HG02884 (cell line): ENCODE measurements at regions not wholly inside any gene's neighbourhood (a gene's known extent, or its start where the extent isn't known, plus 50 kb on each side); places are given as distances from the start of the nearest gene placed in this dataset.

Source experiments
- ATAC-seq: cut with Tn5 transposase; IDR thresholded peaks from one replicate; pipeline ENCODE4 v1.9.1; 2021; ENCODE audit warnings: mild to moderate bottlenecking, moderate library complexity; ENCODE audit not compliant: unreplicated experiment

DNA sequence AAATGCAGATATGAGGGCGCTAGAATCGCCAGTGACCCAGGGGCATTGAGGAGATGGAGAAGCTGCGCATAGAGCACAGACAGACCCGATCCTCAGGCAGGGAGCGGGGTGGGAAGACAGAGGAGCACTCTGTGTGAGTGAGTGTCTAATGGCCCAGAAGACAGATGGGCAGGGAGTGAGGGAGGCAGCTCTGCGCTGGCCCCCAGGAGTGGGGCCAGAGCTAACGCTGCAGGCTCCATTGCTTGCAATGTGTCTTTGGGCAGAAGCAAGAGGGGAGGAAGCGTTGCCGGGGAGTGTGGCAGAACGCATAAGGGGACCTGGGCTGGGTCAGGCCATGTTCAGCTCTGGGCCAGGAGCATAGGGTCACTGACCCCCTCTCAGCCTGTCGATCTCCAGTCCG lies 207.0 kb downstream of the TBXT start:
- no peak for ATAC-seq

DNA sequence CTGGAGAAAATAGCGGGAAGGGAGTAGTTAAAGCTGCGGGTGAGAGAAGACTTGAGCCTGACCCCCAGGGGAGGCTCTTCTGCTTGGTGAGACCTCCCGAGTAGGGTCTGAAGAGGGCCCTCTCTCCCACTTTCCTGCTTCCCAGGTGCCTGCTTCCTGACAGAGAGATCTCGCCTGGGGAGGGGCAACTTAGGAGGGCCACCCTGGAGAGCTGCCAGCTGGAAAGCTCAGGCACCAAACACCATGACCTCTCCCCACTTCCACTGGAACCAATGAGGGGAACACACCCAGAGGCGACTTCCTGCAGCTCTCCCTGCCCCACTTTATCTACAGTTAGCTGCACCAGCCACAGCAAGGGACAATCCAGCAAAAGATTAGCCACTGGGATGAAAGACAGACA lies 208.0 kb downstream of the TBXT start:
- ATAC-seq = no peak

DNA sequence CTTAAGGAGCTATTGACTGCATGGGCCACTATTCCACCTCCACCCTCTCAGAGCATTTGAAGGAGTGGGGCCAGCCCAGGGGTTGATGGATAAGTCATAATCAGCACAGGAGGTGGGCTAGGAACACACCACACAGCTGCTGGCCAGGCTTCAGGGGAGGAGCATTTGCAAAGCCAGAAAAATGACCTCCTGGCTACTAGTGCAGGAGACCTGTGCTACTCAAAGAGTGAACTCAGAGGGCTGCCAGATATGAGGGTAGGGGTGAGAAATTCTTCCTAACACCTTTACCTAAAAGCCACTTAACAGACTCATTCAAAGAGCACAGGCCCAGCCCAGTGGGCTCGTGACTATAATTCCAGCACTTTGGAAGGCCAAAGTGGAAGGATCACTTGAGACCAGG lies 210.8 kb downstream of the TBXT start:
- ATAC-seq = no peak

DNA sequence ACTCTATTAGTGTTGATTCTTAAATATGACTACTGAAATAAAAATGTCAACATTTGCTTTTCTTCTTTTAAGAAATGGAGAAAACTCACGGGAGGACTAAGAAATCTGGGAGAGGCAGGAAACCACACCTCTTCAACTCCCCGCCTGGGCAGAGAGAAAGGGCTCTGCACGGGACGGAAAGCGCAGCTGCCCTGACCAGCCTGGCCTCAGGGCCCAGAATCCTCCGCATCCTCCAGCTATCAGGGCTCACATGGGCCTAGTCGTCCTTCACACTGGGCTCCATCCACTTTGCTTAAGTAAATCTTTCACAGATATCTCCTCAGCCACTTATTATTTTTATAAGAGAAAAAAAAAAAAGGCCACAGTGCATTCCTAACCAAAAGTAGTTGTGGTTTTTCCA lies 215.1 kb downstream of the TBXT start:
- ATAC-seq = no peak

DNA sequence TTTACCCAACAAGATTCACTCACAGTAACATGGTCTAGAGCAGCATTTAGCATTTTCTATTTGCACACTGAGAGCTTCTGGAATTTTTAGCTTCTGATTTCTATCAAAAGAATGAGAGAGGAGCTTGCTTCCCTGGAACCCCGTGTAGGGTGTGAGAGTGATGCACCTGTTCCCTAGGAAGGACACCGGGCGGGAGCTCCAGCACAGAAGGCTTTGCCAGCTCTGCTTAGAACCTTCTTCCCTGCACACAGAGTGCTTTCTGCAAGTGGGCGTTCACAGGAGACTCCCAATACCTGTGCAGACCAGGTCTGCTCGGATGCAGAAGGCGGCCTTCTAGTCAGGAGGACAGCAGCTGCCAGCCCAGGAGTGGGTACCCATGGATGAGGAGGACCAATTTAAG lies 217.3 kb downstream of the TBXT start:
- no peak for ATAC-seq

DNA sequence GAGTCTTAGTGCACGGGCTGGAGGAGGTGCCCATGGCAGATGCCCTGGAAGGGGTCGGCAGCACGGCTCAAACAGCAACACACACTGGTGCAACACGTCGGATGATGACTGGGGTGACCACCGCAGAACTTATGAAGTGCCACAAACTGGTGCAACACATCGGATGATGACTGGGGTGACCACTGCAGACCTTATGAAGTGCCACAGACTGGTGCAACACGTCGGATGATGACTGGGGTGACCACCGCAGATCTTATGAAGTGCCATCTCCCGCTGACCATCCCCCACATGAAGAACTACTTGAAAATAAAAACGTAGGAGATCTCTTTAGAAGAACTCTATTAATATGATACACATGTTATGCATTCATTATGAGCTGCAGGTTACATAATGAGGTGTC lies 218.3 kb downstream of the TBXT start:
- no peak for ATAC-seq

DNA sequence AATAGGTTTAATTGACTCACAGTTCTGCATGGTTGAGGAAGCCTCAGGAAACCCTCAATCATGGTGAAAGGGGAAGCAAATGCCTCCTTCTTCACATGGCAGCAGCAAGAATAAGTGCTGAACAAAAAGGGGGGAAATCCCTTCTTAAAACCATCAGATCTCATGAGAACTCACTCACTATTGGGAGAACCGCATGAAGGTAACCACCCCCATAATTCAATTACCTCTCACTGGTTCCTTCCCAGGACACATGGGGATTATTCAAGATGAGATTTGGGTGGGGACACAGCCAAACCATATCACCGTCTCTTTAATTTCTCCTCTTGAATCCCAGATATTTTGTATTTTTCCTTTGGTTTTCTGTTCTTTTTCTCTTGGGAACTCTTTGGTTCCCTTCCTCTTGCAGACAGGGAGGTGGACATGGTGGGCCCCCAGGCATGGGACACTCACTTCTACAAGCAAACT lies 223.6 kb downstream of the TBXT start:
- ATAC-seq = no peak

DNA sequence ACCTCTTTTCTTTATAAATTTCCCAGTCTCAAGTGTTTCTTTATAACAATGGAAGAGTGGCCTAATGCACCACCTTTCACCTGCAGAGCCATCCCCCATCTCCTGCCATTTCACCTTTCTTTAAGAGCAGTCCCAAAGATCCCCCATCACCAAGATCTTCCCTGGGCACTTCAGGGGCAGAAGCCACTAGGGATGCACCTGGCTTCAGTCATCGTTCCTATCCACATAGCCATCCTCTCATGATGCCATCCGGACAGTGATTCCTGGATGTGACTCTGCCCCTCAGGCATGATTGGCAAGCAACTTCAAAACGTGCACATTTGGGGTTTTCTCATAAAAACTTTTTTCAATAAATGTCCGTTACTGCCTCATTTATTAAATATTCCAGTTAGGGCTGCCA lies 225.9 kb downstream of the TBXT start:
- no peak for ATAC-seq

DNA sequence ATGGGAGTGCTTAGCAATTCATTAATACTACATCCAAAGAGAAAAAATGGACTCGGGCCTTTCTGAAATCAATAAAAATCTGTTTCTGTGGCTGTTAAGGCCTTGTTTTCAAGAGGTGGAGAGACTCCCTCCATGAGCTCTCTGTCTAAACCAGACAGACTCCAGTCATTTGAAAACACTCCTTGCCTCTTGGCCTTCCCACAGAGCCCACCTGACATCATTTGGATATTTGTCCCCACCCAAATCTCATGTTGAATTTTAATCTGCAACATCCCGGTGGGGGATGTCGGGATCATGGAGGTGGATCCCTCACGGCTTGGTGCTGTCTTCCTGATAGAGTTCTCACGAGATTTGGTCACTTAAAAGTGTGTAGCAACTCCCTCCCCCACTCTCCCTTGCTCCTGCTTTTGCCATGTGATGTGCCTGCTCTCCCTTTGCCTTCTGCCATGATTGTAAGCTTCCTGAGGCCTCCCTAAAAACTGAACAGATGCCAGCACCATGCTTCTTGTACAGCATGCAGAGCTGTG lies 226.3 kb downstream of the TBXT start:
- no peak for ATAC-seq

DNA sequence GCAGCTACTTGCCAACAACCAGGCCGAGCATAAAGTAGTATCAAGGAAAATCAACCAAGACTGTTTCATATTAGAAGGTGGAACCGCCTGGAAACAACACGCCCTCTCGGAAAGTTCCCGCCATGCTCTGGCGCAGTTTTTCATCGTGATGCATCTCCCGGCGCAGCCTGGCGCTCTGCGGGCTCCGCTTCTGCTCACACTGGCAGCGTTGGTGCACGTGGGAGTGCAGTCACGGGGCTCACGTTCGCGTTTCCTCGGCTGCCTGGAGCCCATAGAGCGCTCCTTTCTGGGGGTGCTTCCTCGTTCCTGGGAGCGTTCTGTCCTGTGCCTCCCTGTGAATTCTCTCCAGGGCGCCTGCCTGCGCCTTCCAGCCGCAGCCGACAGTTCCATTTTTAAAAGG lies 227.3 kb downstream of the TBXT start:
- no peak for ATAC-seq

DNA sequence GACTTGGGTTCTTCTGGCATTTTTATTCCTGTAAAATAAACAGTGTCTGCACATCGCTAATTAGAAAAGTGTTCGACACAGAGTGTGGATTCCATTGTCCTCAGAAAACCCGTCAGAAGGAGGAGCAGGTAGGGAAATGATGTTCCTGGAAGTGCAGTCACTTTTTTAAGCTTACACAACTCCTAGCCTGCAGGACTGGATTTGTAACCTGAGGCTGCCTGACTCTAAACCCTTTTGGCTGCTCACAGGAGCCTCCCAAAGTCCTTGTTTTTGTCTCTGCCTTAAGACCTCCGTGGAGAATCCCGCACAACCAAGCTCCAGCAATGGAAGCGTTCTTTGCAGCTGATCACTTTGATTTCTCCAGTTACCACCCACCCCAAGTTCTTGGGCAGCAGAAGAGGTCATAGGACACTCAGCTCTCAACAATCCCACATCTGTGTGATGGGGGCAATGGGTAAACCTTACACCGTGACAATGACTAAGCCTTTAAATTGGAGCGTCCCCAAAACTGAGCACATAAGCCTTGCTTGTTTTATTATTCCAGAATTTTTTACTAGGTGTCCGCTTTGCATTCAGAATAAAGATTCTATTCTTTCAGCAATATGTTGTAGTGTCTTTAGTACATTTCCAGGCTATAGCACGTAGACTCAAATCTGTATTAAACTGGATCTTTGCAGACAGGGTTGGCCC lies 227.9 kb downstream of the TBXT start:
- no peak for ATAC-seq

DNA sequence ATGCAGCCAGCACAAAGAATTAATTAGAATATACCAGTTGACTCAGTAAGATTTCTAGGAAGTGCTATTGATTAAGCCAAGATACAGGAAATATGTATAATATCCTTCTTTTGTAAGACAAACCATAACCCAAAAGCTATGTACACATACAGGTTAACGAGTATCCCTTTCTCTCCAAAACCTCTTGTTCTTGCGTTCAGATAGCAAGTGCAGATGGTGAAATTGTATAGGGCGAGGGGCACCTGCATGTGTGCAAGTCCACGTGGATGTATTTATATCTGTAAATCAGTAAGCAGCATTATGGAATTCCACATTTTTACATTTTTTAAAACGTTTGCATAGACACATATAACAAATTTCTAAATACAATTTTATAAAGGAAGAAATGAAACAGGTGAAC lies 228.6 kb downstream of the TBXT start:
- ATAC-seq = no peak

DNA sequence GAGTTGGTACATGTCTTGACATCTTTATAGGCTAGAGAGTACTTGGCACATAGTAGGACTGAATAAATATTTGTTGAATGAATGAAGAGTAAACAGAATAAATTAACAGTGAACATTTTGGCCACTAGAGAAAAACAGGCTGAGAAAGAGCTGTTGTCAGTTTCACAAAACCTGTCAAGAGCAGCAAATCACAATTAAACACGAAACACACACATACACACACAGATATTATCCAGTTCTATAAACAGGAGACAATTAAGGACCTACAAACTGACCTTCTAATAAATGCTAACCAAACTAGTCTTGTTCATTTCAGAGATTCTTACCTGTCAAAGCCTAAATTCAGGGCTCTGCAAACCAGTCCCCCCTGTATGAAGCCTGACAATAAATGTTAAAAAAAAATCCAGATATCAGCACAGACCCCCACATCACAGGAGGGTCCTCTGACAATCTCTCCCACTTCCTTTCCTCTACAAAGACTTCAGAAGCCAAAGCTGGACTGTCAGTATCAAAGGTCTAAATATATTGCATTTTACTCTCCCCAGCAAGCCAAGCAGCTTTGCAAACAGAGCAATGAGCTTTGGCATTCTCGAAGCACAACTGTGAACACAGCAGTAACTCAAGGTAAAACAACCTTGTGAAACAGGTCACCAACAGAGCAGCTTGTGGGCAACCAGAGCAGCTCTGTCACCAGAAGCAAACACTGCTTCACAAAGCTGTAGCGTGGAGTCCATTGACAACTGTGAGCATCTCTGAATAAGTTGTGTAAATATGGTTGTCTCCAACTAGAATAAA lies 229.9 kb downstream of the TBXT start:
- ATAC-seq = no peak

DNA sequence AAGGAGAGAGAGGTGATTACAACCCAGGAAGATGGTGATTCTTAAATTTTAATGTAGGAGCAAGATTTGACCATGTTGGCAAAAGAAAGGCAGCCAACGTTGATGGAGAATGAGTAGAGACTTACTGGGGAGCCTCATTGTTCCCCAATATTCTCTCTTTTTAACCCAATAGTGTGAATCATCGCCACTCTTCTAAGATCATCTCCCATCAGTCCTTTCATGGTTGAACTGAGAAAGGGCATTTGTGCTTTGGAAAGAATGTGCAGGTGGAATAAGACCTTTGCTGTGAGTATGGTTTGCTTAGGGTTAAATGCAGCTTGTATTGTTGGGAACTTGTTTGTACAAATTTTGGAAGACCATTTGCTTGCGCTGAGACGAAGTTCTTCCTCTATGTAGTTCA lies 231.0 kb downstream of the TBXT start:
- ATAC-seq = no peak

DNA sequence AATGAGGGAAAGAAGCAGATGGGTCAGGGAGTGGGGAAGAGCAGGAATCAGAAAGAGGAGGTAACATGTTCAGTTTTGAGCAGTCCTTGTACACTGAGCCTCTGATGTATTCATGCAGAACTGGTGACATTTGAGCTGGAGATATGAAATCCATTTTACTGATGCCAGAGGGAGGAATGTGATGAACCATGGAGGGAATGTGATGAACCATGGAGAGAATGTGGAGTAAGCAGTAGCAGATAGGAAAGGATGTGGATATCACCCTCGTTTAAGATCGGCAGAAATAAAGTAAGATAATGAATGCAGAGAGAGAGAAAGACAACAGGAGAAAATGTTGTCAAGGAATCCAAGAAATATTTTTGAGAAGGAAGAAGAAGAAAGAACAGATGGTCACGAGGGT lies 231.6 kb downstream of the TBXT start:
- ATAC-seq = no peak

DNA sequence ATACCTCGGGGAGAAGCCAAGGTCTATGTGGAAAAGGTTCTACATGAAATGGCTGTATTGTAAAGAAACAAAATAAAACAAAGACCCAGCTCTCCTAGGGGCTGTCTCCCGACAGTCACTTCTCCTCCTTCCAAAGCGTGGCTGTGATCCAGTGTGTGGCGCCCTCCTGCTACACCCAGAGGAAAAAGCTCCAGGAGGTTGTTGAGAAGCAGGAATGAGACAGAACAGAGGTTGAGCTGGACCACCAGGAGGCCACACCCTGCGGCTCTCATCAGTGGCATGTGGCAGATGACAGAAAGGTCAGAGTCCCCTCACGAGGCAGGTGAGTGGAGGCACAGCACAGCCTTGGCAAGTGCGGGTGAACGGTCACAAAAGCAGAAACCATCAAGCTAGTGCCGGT lies 236.0 kb downstream of the TBXT start:
- ATAC-seq = no peak

DNA sequence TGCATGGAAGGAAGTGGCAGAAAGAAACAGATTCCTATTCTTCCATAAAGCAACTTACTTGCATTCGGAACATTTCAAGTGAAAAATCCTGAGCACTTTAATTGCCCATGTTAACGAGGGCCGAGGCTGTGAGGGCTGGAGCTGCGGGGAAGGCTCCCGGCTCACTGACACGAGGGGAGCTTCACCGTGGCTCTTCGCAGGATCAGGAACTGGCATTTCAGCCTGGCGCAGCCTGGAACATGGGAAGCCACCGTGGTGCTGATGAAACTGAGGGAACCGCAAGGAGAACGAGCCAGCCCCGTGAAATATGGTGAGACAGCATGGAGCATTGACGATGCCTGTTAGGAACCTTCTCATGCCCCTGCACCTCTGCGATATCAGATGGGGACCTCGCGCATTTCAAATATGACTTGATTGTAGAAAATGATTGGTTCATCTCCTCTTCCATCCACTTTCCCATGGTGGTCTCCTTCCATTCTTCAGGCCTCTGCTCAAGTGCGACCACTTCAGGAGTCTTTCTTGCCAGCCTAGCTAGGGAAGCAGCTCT lies 236.9 kb downstream of the TBXT start:
- no peak for ATAC-seq

DNA sequence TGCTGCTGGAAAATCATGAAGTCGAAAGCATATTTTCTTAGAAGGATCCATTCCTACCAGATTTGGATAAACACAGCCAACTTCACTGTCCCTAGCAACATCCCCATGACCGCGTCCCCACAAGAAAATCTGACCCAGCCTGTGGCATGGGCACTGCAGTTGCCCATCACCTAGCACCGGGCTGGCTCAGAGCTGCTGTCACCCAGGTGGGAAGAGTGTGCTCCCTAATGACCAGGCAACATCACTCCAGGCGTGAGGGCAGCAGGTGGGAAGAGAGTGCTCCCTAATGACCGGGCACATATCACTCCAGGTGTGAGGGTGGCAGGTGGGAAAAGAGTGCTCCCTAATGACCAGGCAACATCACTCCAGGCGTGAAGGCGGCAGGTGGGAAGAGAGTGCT lies 238.0 kb downstream of the TBXT start:
- ATAC-seq = no peak

DNA sequence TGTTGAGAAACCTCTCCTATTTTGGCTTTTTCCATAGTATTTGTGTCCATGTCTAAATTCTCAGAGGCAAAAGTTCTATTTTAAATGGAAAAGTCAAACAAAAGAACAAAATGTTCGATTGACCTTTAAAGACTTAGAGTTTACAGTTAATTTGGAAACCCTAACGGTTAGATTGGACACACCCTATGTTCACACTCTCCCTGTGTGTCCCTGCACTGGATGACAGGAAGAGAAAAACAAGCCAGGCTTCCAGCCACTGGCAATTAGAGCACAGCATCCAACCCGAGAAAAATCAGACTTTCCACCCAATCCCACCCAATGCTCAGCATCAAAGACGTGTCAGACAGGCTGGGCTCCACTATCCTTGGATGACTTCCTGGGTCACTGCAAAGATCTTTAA lies 241.3 kb downstream of the TBXT start:
- ATAC-seq = no peak

DNA sequence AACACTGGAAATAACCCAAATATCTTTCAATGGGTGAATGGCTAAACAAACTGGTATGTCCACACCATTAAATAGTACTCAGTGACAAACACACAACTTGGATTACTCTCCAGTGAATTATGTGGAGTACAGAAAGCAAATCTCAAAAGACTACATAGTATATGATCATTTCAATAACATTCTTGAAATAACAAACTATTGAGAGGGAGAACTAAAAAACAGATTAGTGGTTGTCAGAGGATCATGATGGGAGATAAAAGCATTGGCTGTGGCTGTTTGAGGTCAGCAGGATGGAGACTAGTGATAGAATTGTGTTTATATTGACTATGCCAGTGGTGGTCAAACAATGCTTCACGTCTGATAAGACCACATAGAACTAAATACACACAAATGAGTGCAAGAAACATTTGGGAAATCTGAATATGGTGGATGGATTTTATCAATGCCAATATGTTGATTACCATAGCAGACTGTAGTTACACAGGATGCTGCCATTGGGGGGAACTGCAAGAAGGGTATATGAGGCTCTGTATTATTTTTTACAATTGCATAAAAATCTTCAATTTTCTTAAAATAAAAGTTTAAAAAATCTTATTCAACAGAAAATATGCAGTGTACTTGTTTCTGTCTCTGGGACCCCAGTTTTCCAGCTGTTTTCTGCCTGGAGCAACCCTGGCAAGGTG lies 242.0 kb downstream of the TBXT start:
- ATAC-seq = no peak

DNA sequence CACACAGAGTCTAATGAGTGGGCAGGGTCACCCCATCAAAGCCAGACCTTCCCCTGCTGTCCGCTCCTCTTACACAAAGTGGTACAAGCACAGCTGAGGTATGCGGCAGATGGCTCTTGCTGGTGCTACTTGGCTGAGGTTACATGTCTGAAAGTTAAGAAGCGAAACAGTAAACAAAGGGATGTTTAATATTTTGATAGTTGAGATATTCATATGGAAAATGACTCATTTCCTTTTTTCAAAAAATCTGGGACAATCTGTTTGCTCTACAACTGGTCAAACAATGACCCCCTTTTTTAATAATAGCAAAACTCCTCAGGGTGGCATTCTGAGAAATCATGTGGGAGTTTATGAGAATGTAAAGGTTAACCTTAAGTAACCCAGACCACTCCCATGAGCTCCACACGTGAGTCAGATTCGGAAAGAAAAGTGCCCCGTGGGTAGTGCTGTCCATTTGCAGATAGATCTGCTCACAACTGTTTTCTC lies 245.3 kb downstream of the TBXT start:
- ATAC-seq = no peak
